LNCaP clone FGC (cell line): ENCODE measurements at regions not wholly inside any gene's neighbourhood (a gene's known extent, or its start where the extent isn't known, plus 50 kb on each side); places are given as distances from the start of the nearest gene placed in this dataset.

ENCODE experiments used
- DNase-seq: peaks from one replicate; pipeline ENCODE4 v3.0.0-alpha.2; 2011; ENCODE audit warnings: low read depth
- H3K4me3 ChIP-seq: 2 replicates; pipeline ENCODE4 v1.5.1; 2011; ENCODE audit warnings: mild to moderate bottlenecking, low read depth, low read length, control low read depth
- TF ChIP-seq, protein P1 (sequence below): IDR thresholded peaks from 2 replicates; pipeline ENCODE4 v1.5.1; 2012; ENCODE audit warnings: mild to moderate bottlenecking; ENCODE audit not compliant: control insufficient read depth, insufficient read depth; ENCODE audit errors: extremely low read depth

DNA sequence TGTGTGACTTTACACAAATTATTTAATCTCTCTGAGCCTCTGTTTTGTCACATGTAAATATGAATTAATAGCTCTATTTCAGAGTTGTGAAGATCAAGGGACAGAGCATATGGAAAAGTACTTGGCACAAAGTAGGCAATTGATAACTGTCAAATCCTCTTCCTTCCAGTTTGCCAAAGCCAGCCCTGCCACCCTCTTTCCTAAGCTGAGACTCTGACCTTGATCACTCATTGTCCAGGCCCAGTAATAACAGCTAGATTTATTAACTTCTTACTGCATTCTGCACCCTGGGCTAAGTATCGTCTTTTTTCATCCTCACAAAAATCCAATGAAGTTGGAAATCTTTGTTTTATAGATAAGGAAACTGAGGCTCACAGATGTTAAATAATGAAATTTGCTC is 70.8 kb upstream of the ATP1A1 start:
- no peak overlapping the region for H3K4me3 ChIP-seq
- DNase-seq, result no peak
- TF ChIP-seq, protein P1, sequence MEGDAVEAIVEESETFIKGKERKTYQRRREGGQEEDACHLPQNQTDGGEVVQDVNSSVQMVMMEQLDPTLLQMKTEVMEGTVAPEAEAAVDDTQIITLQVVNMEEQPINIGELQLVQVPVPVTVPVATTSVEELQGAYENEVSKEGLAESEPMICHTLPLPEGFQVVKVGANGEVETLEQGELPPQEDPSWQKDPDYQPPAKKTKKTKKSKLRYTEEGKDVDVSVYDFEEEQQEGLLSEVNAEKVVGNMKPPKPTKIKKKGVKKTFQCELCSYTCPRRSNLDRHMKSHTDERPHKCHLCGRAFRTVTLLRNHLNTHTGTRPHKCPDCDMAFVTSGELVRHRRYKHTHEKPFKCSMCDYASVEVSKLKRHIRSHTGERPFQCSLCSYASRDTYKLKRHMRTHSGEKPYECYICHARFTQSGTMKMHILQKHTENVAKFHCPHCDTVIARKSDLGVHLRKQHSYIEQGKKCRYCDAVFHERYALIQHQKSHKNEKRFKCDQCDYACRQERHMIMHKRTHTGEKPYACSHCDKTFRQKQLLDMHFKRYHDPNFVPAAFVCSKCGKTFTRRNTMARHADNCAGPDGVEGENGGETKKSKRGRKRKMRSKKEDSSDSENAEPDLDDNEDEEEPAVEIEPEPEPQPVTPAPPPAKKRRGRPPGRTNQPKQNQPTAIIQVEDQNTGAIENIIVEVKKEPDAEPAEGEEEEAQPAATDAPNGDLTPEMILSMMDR, result no peak

DNA sequence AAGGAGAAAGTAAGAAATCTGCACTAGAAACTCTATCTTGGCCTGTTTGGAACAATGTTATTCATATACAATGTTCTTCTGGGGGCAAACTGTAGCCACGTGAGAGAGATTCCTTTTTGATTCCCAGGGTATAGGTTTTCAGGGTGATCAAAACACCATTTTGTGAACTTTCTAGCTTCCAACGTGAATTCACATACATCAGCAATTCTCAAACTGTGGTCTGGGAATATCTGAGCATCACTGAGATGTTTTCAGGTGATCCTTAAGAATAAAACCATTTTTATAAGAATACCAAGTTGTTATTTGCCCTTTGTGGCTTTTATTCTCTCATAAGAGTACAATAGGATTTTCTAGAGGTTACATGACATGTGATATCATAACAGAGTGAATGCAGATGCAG is 66.9 kb upstream of the ATP1A1 start:
- no peak overlapping the region for H3K4me3 ChIP-seq
- TF ChIP-seq, protein P1, result no peak

DNA sequence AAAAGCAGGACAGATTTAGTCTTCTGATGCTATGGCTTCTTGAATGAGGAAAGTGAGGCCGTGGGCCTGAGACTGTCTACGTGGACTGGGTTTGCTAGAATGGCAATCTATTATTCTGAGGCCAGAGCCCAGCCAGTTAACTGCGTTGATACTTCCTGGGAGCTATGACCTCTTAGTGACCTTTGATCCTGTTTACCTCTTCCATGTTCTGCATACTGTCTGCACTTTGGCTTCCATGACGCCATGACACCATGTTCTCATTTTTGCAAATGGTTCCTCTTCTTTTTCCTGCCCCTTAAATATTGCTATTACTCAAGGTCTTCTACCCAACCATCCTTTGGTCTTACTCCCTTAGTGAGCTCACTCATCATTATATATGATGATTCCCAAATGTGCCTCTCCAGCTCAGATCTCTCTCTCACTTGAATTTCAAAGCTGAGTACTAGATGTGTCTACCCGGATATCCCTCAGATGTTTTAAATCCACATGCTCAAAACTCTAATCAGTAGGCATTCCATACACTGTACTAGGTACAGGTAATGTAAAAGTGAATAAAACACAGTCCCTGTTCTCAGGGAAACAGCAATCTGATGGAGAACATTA is 66.1 kb upstream of the ATP1A1 start:
- no peak for DNase-seq
- TF ChIP-seq, protein P1, result no peak
- H3K4me3 ChIP-seq, result no peak overlapping the region

More for the DNA sequence above, 66.9 kb upstream of the ATP1A1 start:
- no peak for DNase-seq

DNA sequence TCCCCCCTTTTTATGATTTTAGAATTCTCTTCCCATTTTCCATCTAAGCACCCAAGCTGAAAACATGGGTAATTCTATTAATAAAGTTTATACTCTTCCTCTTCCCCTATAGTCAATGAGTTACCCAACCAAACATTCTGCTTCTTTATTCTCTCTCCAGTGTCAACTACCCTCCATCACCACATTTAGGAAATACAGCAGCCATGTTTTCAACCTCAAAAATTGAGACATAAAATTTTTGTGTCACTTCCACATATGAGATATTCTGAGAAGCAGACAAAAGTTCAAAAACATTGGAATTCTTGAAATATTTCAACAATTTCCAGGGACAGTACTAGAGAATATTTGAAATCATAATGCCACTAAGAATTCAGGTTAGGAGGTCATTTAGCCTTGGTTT is 64.8 kb upstream of the ATP1A1 start:
- TF ChIP-seq, protein P1, result no peak
- H3K4me3 ChIP-seq, result no peak overlapping the region
- no peak for DNase-seq

DNA sequence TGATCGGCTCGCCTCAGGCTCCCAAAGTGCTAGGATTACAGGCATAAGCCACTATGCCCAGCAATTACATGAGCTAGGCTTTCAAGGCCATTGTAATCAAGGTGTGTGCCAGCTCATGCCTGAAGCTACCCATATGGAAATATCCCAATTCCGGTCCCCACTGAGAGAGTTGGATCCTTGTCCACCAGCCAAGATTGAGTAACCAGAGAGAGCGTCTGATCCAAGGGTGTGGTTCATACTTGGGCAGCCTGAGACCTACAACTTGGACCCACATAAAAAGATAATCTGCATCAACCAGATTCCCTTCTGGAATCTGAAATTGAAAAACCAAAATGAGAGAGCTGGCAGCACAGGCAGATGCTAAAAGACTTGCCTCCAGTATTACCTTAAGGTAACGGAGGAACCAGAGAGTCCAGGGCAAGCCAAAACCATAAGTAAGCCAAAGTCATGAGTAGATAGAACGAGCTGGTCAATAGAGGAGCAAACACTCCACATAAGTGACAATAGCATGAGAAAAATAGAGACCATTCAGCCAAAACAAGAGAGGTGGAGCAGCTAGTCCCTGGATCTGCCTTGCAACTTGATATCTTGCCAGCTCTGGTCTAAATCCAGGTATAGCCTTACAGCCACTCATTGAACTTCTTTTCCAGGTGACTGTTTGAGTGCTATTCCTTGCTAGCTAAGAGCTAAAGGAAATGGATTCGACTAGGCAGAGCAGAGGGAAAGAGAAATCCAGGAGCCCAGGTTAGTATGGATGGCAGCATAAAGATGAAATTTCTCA is 63.8 kb upstream of the ATP1A1 start:
- TF ChIP-seq, protein P1, result no peak
- DNase-seq, result no peak
- no peak overlapping the region for H3K4me3 ChIP-seq

DNA sequence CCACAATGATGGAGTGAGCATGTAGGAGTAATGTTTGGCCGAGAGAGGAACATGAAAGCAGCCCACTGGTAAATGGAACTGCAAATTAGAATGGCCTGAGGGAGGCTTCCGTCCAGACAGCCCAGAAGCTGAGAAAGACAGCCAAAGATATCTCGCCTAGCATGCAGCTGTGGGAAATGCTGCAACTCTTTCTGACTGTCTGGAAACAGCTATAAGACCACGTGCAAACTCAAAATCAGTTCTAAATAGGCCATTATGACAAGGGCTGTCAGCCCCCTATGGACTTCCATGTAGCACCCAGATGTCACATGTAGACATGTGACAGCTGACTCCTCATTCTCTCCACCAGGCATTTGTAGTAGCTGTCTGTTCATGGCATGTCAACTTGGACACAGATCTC is 62.9 kb upstream of the ATP1A1 start:
- no peak overlapping the region for H3K4me3 ChIP-seq
- no peak for DNase-seq
- TF ChIP-seq, protein P1, result no peak

DNA sequence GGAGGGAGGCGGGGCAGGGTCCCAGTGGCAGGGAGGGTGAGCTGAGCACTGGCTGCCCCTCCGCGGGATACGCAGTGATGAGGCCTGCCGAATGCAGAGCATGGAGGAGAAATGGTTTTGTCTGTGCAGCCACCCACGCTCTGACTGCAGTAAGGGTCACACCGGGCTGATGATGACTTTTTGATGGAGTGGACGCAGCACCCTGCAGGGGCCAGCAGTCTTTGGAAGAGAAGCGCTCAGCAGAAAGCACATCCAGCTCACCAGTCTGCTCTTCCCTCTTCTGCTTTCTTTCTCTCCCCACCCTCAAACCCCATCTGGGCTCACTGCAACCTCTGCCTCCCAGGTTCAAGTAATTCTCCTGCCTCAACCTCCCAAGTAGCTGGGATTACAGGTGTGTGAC is 61.9 kb upstream of the ATP1A1 start:
- TF ChIP-seq, protein P1, result no peak
- no peak overlapping the region for H3K4me3 ChIP-seq
- no peak for DNase-seq
